Renal cortex interstitium (tissue), 11 donors: ENCODE measurements at regions not wholly inside any gene's neighbourhood (a gene's known extent, or its start where the extent isn't known, plus 50 kb on each side); places are given as distances from the start of the nearest gene placed in this dataset.

Experiments
- DNase-seq, 11 donors: peaks; one replicate each; pipeline ENCODE4 v3.0.0-alpha.2; 2013; ENCODE audit warnings: low read depth in 9 of 11, low spot score in 4 of 11; ENCODE audit errors: extremely low read depth in 1 of 11

GRCh38 chrX:25600776-25601175 is 537.4 kb upstream of the MAGEB18 start:
- DNase-seq: no peak

- DNase-seq: no peak
Measured at GRCh38 chrX:25601323-25601722, 536.8 kb upstream of the MAGEB18 start.

- no peak for DNase-seq
Measured at GRCh38 chrX:25618248-25618647, 519.9 kb upstream of the MAGEB18 start.

GRCh38 chrX:25640276-25640675 is 497.9 kb upstream of the MAGEB18 start:
- no peak for DNase-seq

- no peak for DNase-seq
Measured at GRCh38 chrX:25646156-25646555, 492.0 kb upstream of the MAGEB18 start.

- DNase-seq: no peak
Measured at GRCh38 chrX:25648790-25649189, 489.4 kb upstream of the MAGEB18 start.

- DNase-seq: no peak
Measured at GRCh38 chrX:25650216-25650820, 487.8 kb upstream of the MAGEB18 start.

GRCh38 chrX:25659317-25659716 is 478.8 kb upstream of the MAGEB18 start:
- DNase-seq: no peak

- peak in 2 of 11 donors; percentile 5 to 7 for DNase-seq
Measured at GRCh38 chrX:25663701-25664100, 474.4 kb upstream of the MAGEB18 start.

- no peak for DNase-seq
Measured at GRCh38 chrX:25665431-25665830, 472.7 kb upstream of the MAGEB18 start.

- DNase-seq: no peak
Measured at GRCh38 chrX:25667681-25668080, 470.5 kb upstream of the MAGEB18 start.

GRCh38 chrX:25674776-25675175 is 463.4 kb upstream of the MAGEB18 start:
- DNase-seq: no peak

- DNase-seq: no peak
Measured at GRCh38 chrX:25701876-25702275, 436.3 kb upstream of the MAGEB18 start.

GRCh38 chrX:25717122-25717521 is 421.0 kb upstream of the MAGEB18 start:
- no peak for DNase-seq

- peak in 1 of 11 donors; percentile 1 for DNase-seq
Measured at GRCh38 chrX:25721564-25721963, 416.6 kb upstream of the MAGEB18 start.

GRCh38 chrX:25726539-25726938 is 411.6 kb upstream of the MAGEB18 start:
- no peak for DNase-seq

GRCh38 chrX:25733148-25733547 is 405.0 kb upstream of the MAGEB18 start:
- no peak for DNase-seq

- no peak for DNase-seq
Measured at GRCh38 chrX:25737540-25737939, 400.6 kb upstream of the MAGEB18 start.

GRCh38 chrX:25742334-25742733 is 395.8 kb upstream of the MAGEB18 start:
- no peak for DNase-seq

GRCh38 chrX:25754399-25754798 is 383.7 kb upstream of the MAGEB18 start:
- no peak for DNase-seq

- DNase-seq: no peak
Measured at GRCh38 chrX:25755194-25755593, 382.9 kb upstream of the MAGEB18 start.

GRCh38 chrX:25762656-25763055 is 375.5 kb upstream of the MAGEB18 start:
- DNase-seq: no peak
